AML-193 (cell line): ENCODE measurements at regions not wholly inside any gene's neighbourhood (a gene's known extent, or its start where the extent isn't known, plus 50 kb on each side); places are given as distances from the start of the nearest gene placed in this dataset.
"Not testable (repeated sequence)": the region's sequence is repeated elsewhere in the genome, so short reads cannot be mapped to it uniquely, and the experiment has no call there.

Source experiments
- DNase-seq, 2 experiments: peaks; one replicate each; lab custom pipeline; 2025; lab: John Stamatoyannopoulos, UW

- DNase-seq = no peak
Measured at GRCh38 chr10:63783882-63784281, 262.7 kb downstream of the REEP3 start.

DNA sequence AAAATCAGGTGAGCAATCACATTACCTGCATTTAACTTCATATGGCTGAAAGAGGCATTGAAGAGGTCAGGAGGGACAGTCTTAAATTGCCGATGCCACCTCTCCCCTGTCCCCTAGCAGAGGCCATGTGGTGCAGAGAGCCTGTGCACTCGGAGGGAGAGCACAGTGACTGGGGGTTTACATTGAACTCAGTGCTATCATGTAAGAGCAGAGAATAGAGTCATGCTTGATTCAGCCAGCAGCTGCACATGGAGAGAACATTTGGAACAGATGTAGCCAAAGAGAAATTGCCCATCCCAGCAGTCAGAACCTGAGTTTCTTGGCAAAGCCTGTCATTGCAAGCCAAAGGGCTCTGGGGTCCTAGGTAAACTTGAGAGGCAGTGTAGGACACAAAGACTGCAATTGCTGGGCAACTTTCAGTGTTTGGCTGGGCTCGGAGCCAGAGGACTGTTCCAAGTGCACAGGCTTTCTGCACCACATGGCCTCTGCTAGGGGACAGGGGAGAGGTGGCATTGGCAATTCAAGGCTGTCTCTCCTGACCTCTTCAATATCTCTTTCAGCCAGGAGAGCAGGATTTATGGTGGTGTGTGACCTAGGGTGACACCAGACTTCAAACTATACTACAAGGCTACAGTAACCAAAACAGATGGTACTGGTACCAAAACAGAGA, 267.1 kb downstream of the REEP3 start:
- DNase-seq = no peak

DNA sequence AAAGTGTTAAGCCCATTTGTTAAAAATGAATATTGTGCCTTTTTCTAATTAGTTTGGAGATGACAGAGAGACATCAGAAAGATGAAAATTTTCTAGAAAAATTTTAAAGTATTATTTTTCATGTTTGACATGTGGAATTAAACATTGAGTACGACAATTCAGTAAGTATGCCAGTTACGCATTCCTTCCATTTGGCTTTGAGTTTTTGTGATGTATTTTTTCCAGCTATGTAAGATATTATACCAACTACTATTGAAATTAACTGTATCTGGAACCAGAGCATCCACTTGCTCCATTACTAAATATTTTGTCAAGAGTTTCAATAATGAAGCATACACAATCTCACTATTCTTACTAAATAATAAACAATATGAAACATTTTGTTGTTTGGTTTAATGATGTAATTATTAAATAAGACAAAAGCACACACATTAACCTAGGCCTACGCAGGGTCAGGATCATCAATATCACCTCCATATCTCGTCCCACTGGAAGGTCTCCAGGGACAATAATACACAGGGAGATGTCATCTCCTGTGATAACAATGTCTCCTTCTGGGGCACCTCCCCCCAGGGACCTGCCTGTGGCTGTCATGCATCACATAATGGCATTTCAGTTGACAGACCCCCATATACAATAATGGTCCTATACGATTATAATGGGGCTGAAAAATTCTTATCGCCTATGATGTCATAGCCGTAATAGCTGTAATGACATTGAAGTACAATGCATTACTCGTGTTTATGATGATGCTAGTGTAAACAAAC, 274.1 kb downstream of the REEP3 start:
- DNase-seq = no peak

DNA sequence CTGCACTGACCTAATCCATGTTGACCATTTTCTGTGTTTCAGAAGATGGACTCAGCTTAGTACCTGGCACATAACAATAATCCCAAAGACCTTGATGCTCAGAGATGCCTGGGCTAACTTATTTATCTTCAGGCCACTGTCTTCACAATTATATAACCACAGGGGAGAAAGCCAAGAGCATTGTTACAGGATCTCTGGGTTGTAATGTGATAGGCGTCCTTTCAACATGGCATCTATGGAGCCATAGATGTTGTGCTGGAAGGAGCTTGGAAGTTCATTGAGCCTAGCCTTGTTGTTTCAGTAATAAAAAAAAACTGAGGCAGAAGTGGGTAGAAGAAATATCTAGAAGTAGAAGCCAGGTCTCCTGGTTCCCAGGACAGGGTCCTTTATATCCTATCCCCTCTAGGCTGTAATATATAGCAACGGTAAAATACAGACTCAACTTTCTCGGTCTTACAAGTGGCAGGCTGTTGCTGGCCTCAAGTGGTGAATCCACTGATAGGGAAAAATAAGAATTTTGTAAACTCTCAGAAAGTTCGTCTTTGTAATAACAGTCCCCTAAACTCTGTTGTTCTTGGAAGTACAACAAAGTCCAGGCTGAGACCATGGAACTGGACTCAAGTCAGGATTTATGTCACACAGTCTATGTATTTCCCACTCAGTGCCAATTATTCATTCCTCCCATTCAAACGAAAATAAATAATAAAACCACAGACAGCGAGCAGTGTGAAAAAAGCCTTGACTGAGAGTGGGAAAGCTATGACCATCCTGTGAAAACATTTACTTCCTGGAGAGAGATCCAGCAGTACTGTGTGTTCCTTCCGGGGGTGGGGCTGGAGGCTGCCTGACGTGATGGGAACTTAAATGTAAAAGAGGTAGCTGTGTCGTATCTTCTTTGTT, 277.6 kb downstream of the REEP3 start:
- DNase-seq = no peak

- DNase-seq = no peak
Measured at GRCh38 chr10:63799521-63800300, 278.5 kb downstream of the REEP3 start.

GRCh38 chr10:63801166-63801565, 280.0 kb downstream of the REEP3 start:
- no peak for DNase-seq

DNA sequence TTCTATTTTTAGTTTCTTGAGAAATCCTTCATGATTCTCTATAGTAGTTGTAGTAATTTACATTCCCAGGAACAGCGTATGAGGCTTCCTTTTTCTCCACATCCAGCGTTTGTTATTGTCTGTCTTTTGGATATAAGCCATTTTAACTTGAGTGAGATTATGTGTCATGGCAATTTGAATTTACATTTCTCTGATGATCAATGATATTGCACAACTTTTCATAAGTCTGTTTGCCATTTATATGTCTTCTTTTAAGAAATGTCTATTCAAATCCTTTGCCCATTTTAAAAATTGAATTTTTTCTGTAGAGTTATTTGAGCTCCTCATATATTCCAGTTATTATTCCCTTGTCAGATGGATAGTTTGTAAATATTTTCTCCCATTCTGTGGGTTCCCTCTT, 285.1 kb downstream of the REEP3 start:
- no peak for DNase-seq

DNA sequence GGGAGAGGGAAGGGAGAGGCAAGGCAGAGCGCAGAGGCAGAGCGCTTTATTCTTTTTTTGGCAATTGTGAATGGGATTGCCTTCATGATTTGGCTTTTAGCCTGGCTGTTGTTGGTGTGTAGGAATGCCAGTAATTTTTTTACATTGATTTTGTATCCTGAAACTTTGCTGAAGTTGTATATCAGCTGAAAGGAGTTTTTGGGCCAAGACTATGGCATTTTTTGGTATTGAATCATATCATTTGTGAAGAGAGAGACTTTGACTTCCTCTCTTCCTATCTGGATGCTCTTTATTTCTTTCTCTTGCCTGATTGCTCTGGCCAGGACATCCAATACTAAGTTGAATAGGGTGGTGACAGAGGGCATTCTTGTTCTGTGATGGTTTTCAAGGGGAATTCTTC, 291.3 kb downstream of the REEP3 start:
- no peak for DNase-seq

- DNase-seq = peak in 1 of 2 experiments; percentile 0
Measured at GRCh38 chr10:63819753-63820329, 298.6 kb downstream of the REEP3 start.

GRCh38 chr10:63822496-63822895, 301.3 kb downstream of the REEP3 start:
- no peak for DNase-seq

- no peak for DNase-seq
Measured at GRCh38 chr10:63825111-63825510, 303.9 kb downstream of the REEP3 start.

DNA sequence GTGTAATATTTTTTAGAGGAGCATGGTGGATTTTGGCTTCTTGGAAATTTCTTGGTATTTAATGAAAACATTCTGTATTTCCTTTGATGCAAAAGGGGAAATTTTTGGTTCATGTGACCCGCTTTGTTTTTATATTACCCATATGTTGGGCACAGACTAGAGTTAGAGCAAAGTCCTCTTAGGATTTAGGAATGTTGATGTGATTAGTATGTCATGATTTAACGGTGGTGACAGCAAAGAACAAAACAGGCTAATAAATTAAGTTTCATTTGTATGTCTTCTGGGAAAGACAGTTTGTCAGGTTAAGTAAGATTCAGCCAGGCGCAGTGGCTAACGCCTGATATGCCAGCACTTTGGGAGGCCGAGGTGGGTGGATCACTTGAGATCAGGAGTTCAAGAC, 304.6 kb downstream of the REEP3 start:
- no peak for DNase-seq

GRCh38 chr10:63827018-63827417, 305.8 kb downstream of the REEP3 start:
- DNase-seq = not testable (repeated sequence)

- no peak for DNase-seq
Measured at GRCh38 chr10:63829020-63829419, 307.8 kb downstream of the REEP3 start.

GRCh38 chr10:63829573-63830149, 308.5 kb downstream of the REEP3 start:
- no peak for DNase-seq

DNA sequence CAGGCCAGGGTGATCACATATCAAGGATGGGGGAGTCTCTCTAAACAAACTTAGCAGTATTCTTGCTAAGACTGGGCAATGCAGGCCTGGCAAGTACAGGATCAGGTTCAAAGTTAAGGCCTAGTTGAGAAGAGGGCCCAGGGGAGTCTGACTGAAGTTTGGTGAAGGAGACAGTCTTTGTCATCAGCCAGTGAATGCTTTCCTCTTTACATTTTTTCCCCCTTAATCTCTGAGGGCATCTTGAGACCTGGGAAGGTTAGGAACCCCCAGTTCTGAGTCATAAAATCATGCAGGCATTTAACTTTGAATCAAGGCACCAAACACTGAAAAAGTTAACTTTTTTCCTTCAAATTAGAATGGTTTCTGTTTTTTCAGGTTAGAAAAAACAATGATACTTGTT, 311.5 kb downstream of the REEP3 start:
- no peak for DNase-seq

GRCh38 chr10:63833411-63834060, 312.3 kb downstream of the REEP3 start:
- DNase-seq = no peak

GRCh38 chr10:63836666-63837442, 315.7 kb downstream of the REEP3 start:
- no peak for DNase-seq

DNA sequence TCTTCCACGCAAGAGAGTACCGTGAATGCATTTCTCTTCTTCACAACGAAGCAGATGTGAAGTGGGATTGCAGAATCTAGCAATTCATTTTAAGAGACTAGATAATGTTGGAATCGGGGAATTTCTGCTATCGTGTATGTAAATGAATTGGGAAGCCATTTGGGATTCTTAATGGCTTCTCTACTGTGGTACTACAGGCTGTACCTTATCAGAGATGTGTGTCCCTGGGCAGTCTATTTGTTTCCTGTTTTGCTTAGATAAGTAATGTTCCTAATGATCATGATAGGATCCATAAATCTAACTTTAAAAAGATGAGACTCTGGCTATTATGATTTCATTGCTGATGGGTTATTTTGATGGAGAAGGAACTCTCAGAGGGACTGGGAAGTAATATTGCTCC, 320.6 kb downstream of the REEP3 start:
- DNase-seq = no peak

- DNase-seq = no peak
Measured at GRCh38 chr10:63843107-63843506, 321.9 kb downstream of the REEP3 start.
